ENCODE measurements at regions not wholly inside any gene's neighbourhood (a gene's known extent, or its start where the extent isn't known, plus 50 kb on each side); places are given as distances from the start of the nearest gene placed in this dataset.

- no peaks in the 10 kb centered on the region for H3K36me3 Mint-ChIP-seq (ENCODE audit: low read depth)
- H3K27me3 Mint-ChIP-seq (ENCODE audit: low read depth), result no peaks in the 10 kb centered on the region
- no peak for TF ChIP-seq CTCF (conservative IDR thresholded peaks at IDR 0.05)
- DNase-seq (ENCODE audit: low read depth, low spot score), result no peak
- H3K27ac Mint-ChIP-seq (ENCODE audit: unreplicated experiment), result no peak overlapping the region
- no peak overlapping the region for H3K4me3 Mint-ChIP-seq
- no peaks in the 10 kb centered on the region for H3K4me1 Mint-ChIP-seq
- no peaks in the 10 kb centered on the region for H3K9me3 Mint-ChIP-seq
Measured at GRCh38 chr20:60327971-60328660, 369.9 kb downstream of the CDH26 start.

- Mint-ChIP-seq H3K27me3 (ENCODE audit: low read depth) (no peaks in the 10 kb centered on the region), H3K9me3 (no peaks in the 10 kb centered on the region), H3K27ac (ENCODE audit: unreplicated experiment) (no peak overlapping the region), H3K36me3 (ENCODE audit: low read depth) (no peaks in the 10 kb centered on the region), H3K4me1 (peaks cover 5% of the 10 kb centered on the region), H3K4me3 (no peak overlapping the region)
- TF ChIP-seq CTCF (conservative IDR thresholded peaks at IDR 0.05), result no peak
- DNase-seq (ENCODE audit: low read depth, low spot score), result no peak
Measured at GRCh38 chr20:60330461-60330860, 372.2 kb downstream of the CDH26 start.

- no peak for TF ChIP-seq CTCF (conservative IDR thresholded peaks at IDR 0.05)
- Mint-ChIP-seq H3K27ac (ENCODE audit: unreplicated experiment) (no peak overlapping the region), H3K36me3 (ENCODE audit: low read depth) (no peaks in the 10 kb centered on the region), H3K9me3 (peaks cover 2% of the 10 kb centered on the region), H3K4me3 (no peak overlapping the region), H3K4me1 (peaks cover 13% of the 10 kb centered on the region), H3K27me3 (ENCODE audit: low read depth) (no peaks in the 10 kb centered on the region)
- no peak for DNase-seq (ENCODE audit: low read depth, low spot score)
Measured at GRCh38 chr20:60331688-60332300, 373.6 kb downstream of the CDH26 start.

GRCh38 chr20:60332523-60332922 is 374.3 kb downstream of the CDH26 start:
- H3K36me3 Mint-ChIP-seq (ENCODE audit: low read depth), result no peaks in the 10 kb centered on the region
- H3K4me1 Mint-ChIP-seq, result peaks cover 13% of the 10 kb centered on the region
- H3K9me3 Mint-ChIP-seq, result peaks cover 2% of the 10 kb centered on the region
- no peak for DNase-seq (ENCODE audit: low read depth, low spot score)
- no peak overlapping the region for H3K27ac Mint-ChIP-seq (ENCODE audit: unreplicated experiment)
- no peak for TF ChIP-seq CTCF (conservative IDR thresholded peaks at IDR 0.05)
- H3K27me3 Mint-ChIP-seq (ENCODE audit: low read depth), result no peaks in the 10 kb centered on the region
- H3K4me3 Mint-ChIP-seq, result no peak overlapping the region

- Mint-ChIP-seq H3K4me3 (no peak overlapping the region), H3K27ac (ENCODE audit: unreplicated experiment) (no peak overlapping the region), H3K9me3 (peaks cover 8% of the 10 kb centered on the region), H3K27me3 (ENCODE audit: low read depth) (no peaks in the 10 kb centered on the region), H3K36me3 (ENCODE audit: low read depth) (no peaks in the 10 kb centered on the region), H3K4me1 (peaks cover 20% of the 10 kb centered on the region)
- no peak for DNase-seq (ENCODE audit: low read depth, low spot score)
- TF ChIP-seq CTCF (conservative IDR thresholded peaks at IDR 0.05), result no peak
Measured at GRCh38 chr20:60334911-60335310, 376.7 kb downstream of the CDH26 start.

All from neural crest cell (in vitro differentiated cells).